HG03025 (cell line): ENCODE measurements at regions not wholly inside any gene's neighbourhood (a gene's known extent, or its start where the extent isn't known, plus 50 kb on each side); places are given as distances from the start of the nearest gene placed in this dataset.

Experiments
- ATAC-seq: cut with Tn5 transposase; IDR thresholded peaks from one replicate; pipeline ENCODE4 v1.9.1; 2021; ENCODE audit warnings: mild to moderate bottlenecking, moderate library complexity; ENCODE audit not compliant: unreplicated experiment, low FRiP score

DNA sequence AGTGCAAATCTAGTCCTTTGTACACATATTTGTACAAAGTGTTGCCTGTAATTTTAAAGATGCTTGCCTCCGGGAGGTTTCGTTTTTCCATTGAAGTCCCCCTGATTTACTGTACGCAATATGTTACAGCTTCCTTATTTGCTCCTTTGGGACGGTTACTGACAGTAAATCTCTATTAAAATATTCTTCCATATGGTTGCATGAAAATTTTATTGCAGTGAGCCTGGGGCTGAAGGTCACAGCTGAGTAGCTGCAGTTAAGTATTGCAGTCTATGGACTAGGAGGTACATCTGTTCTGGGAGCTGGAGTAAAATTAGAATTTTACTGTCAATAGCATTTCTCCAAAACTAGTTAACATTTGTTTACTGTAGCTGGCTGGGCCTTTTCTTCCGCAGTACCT, 119.2 kb downstream of the ETAA1 start:
- ATAC-seq = no peak

DNA sequence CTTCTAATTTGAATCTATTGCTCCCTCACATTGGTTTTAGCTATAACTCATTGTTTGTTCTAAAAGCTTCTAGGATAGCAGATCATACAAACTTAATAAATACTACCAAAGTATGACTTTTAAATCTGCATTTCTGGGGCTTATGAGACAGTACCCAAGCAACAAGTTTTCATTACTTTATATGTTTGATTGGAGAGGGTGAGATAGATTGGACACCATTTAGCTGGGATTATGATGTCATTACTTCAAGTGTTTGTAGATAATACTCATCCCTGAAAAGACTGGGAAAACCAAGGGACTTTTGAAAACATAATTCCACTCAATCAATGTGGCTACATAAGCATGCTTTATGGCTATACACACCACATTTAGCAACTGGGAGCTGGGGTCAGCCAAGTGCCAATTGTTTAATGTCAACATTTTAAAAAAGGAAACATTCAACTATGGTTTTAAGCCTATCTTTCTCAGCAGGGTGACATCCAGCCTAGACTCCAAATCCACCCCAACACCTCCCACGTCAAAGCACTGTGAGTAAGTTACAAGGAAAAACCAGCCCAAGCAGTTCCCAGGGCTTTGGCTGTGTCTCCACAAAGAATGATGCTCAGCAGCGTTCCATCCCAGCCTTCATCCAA, 119.9 kb downstream of the ETAA1 start:
- ATAC-seq = no peak

- ATAC-seq = no peak
Observed at GRCh38 chr2:67522148-67522547, 125.0 kb downstream of the ETAA1 start.

DNA sequence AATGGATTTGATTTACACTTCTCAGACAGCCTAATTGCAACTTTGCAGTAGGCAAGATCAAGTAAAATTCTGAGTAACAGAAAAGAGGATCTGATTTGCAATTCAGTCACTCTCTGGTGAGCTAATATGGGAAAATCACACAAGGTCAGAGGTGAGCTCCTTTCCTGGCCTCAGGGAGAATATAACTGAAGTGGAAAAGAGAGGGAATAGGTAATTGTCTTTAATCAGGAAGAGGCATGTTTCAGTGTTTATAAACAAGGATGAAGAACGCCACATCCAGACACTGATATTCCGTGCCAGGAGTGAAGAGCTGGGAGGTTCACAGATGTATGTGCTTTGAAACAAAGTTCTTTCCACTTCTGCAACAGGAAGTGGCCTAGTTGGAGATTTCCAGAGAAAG, 127.1 kb downstream of the ETAA1 start:
- ATAC-seq = no peak

- no peak for ATAC-seq
Observed at GRCh38 chr2:67524777-67525176, 127.6 kb downstream of the ETAA1 start.

DNA sequence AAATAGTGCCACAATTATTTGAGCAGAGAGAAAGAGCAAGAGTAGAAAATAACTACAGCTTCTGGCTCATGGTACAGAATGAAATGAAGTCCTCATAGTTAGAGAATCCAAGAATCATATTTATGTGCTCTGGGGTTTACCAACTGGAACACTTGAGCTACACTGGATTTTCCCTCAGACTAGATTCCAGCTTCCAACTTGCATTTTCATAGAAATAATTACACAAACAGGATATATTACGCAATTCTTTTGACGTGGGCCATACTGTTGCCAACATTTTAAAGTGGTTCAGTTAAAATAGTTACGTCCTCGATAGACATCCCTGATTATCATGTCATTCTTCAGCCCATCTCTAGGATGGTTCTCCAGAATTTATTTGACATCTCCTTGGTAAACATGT, 129.2 kb downstream of the ETAA1 start:
- no peak for ATAC-seq

DNA sequence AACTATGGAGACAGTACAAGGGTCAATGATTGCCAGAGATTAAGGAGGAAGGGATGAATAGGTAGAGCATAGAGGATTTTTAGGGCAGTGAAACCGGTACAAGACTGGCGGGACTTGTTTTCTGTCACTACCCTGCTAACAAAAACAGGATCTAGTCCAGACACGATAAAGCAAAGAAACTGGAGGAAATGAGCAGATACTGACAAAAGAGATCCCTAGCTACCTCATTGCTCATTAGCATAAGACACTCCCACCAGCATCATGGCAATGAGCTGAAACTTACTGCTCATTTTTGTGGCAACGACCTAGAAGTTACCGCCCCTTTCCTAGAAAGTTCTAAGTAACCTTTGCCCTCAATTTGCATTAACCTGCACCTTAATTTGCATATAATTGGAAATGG, 131.2 kb downstream of the ETAA1 start:
- ATAC-seq = no peak

GRCh38 chr2:67532387-67532786, 135.3 kb downstream of the ETAA1 start:
- no peak for ATAC-seq

- ATAC-seq = no peak
Observed at GRCh38 chr2:67534745-67535144, 137.6 kb downstream of the ETAA1 start.

DNA sequence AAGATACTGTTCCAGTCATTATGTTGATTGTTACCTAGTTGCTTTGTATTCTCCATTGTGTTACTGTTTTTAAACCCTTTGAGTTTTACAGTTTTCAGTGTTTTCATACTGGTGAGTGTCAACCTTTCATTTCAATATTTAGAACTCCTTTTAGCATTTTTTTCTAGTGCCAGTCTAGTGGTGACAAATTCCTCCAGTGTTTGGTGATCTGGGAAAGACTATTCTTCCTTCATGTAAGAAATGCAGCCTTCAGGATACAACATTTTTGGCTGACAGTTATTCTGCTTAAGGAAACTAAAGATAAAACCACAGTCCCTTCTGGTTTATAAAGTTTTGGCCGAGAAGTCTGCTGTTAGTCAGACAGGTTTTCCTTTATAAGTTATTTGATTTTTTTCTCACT, 143.8 kb downstream of the ETAA1 start:
- no peak for ATAC-seq

GRCh38 chr2:67544286-67544685, 147.2 kb downstream of the ETAA1 start:
- no peak for ATAC-seq

GRCh38 chr2:67548317-67549201, 151.4 kb downstream of the ETAA1 start:
- no peak for ATAC-seq

GRCh38 chr2:67559156-67559555, 162.0 kb downstream of the ETAA1 start:
- ATAC-seq = no peak

- no peak for ATAC-seq
Observed at GRCh38 chr2:67560771-67561456, 163.8 kb downstream of the ETAA1 start.

- ATAC-seq = no peak
Observed at GRCh38 chr2:67561457-67561965, 164.4 kb downstream of the ETAA1 start.

DNA sequence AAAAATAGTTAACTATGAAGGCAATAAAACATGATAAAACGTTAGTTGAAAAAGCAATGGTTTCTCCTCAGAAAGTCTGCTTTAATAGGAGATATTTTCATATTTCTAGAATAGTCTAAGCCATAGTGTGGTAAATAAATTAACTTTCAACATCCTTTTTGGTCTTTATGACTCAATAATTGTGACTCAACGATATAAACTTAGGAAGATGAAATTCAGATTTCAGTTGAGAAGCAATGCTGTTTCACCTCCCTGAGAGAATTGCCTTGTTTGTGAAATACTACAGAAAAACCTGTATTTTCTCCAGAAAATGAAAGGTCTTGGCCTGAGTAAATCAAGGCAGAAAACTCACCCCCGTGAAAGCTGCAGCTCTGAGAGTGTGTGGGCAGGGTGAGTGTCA, 166.9 kb downstream of the ETAA1 start:
- no peak for ATAC-seq

GRCh38 chr2:67564626-67565025, 167.5 kb downstream of the ETAA1 start:
- no peak for ATAC-seq

DNA sequence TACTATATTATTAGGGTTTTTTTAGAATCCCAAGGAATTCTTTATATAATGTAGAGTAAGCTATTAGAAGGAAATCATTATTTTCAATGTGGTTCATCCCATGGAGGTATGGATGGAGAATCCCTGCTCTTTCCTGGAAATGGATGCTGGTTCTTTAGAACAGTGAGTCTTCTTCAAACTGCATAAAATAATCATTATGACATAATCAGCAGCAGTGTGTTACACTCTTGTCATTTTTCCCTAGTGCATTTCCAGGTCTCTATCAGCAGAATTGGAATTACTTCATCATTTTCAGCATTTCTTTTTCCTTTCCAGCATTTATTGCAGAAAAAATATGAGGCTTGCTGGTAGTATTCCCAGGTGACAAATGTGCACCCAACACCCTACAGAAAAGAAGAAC, 168.1 kb downstream of the ETAA1 start:
- no peak for ATAC-seq

GRCh38 chr2:67565761-67566160, 168.6 kb downstream of the ETAA1 start:
- ATAC-seq = no peak

GRCh38 chr2:67566285-67566684, 169.2 kb downstream of the ETAA1 start:
- ATAC-seq = no peak

GRCh38 chr2:67566958-67567635, 170.0 kb downstream of the ETAA1 start:
- no peak for ATAC-seq
